GM18858 (cell line): ENCODE measurements at regions not wholly inside any gene's neighbourhood (a gene's known extent, or its start where the extent isn't known, plus 50 kb on each side); places are given as distances from the start of the nearest gene placed in this dataset.

ENCODE experiments used
- ATAC-seq: cut with Tn5 transposase; IDR thresholded peaks from one replicate; pipeline ENCODE4 v1.9.1; 2021; ENCODE audit not compliant: unreplicated experiment

DNA sequence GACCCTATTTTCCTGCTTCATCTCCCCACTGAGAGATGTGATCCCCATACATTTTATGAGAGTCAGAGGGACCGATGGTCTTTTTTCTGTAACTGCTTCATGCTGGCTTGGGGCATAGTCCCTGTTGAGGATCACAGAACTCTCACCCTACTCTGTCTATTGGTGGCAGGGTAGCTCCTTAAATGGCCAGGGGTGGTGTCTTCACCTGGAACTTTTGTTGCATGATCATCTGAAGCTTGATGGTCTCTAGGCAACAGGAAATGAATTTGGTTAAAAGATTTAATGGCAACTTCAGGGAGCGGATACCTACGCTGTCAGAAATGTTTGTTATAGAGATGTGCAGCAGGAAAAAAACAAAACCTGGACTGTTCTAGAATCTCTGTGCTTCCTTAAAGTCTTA lies 87.0 kb upstream of the GLIS3 start:
- ATAC-seq: no peak

DNA sequence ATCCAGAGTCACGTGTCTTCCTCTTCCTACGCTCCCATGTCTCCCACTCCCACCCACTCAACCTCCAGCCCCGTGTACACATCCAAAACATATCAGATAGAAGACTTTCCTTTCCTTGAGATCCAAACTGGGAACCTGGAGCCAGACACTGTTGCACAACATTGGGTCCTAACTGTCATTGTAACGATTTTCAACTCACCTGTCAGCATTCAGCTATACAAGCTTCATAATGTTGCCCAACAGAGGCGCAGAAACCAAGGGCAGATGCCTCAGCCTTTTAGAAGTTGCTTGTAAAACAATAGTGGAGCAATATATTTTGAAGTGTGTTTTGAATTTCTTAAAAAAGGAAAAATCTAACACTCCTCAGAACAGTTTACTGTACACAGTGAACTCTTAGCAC lies 84.9 kb upstream of the GLIS3 start:
- ATAC-seq: no peak

DNA sequence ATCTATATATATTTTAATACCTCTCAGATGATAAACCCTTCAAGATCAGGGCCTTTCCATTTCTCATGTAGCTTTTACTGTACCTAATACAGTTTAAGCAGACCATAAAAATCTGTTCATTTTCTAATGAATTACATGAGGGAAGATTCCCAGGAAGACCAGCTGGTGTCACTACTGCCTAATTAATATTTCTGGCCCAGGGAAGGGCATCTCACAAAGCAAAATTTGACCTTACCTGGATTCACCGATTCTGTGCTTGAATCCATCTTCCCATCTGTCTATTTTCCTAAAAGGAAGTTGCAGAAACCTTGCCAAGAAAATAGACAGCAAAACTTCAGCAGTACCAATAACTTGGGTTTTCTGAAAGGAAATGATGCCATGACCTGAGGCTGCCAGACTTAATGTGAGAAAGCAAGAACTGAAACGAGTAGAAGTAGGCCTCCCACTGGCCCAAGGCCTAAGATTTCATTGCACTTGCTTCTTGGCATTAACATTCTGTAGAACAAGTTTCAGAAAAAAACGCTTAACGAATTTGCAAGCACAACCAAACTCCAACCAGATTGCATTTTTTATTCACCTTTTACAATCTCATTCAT lies 83.0 kb upstream of the GLIS3 start:
- ATAC-seq: peak; percentile 53

DNA sequence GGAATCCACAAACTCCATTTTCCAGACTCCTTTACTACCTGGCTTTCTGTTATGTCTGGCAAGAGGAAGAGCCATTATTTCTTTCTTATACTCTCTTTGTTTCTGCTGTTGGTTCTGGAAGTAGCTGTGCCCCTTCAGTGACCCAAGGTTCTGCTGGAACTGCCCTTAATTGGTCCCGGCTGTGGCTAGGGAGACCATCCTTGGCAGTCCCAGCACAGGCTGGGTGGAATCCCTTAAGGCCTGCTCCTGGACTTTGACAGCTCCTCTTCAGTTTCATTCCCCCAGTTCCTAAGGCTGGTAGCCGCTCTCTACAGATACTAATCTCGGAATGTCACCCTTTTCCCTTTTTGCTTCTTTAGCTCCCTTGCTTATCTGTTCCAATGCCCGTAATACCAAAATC lies 81.9 kb upstream of the GLIS3 start:
- no peak for ATAC-seq

DNA sequence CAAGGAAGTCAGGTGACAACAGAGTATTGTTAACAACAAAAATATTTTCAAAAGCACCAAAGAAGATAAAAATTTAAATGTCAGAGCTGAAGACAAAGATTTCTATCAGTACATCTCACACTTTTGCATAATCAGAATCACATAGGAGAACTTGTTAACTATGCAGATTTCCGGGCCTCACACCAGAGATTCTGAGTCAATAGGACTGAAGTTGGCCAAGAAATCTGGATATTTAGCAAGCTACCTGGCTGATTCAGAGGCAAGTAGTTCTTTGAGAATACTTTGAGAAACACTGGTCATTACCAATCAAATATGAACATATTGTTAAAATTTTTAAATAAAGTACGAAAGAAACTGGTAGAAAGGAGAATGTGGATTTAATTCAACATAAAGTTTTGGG lies 80.5 kb upstream of the GLIS3 start:
- no peak for ATAC-seq

DNA sequence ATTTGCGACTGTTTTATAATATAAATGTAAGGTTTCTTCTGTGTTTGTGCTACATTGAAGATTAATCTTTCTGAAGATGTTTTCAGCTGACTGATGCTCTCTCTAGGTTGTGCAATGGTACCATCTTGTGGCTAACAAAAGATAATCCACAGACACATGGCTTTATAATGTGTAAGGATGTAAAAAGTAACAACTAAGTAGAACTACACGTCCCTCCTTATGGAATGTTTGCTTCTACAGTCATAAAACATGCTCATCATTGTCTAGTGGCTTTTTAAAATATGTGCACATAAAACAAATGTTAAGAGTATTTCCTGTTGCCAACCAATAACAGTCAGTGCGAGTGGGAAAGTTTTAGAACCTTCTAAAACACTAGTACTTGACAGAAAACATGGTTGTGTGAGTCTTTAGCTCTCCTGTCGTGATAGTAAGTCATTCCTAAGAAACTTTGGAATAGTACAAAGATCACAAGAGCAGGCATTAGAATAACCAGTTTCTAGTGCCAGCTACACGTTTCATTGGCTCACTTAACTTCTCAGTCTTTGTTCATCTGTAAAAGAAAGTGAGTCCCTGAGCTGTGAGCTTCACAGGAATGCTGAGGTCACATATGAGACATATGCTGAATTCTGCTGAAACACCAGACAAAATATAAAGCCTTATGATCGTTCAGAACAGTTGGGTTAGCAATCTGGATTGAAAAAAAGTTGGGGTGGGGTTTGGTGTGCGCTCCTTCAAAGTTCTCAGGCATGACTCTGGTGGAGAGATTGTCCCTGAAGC lies 75.7 kb upstream of the GLIS3 start:
- no peak for ATAC-seq

DNA sequence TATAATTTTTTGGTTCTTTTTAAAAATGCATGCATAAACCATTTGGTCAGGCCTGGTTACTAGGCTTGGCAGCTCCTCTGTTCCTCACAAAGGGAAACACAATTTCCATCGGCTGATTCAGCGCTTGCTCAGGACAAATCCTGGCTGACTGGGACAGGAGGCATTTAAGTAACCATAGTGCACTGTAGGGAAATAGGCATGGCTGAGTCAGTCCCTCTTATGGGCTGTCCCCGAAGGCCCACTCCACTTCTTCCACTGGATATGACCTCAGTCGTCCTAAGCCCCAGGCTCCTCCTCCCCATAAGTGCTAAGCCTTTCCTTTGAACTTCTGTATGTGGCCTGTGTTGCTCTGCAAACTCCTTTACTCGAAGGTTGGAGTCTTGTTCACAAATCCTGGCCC lies 71.2 kb upstream of the GLIS3 start:
- ATAC-seq: no peak

DNA sequence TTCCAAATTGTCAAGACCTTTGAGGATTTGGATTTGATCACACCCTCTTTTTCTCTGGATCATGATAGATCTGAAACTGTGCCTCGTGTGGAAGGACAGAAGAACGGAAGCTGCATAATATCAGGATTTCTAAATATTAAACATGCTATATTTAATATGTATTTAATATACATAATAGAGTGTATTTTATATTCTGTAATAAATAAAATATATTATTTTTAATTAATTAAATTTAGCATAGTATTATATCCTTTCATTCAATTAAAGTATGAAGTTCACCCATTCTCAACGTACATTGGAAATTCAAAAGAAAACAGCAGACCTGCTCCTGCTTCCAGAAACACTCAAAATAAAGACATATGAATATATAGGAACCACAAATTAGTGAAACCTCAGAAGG lies 70.6 kb upstream of the GLIS3 start:
- no peak for ATAC-seq

DNA sequence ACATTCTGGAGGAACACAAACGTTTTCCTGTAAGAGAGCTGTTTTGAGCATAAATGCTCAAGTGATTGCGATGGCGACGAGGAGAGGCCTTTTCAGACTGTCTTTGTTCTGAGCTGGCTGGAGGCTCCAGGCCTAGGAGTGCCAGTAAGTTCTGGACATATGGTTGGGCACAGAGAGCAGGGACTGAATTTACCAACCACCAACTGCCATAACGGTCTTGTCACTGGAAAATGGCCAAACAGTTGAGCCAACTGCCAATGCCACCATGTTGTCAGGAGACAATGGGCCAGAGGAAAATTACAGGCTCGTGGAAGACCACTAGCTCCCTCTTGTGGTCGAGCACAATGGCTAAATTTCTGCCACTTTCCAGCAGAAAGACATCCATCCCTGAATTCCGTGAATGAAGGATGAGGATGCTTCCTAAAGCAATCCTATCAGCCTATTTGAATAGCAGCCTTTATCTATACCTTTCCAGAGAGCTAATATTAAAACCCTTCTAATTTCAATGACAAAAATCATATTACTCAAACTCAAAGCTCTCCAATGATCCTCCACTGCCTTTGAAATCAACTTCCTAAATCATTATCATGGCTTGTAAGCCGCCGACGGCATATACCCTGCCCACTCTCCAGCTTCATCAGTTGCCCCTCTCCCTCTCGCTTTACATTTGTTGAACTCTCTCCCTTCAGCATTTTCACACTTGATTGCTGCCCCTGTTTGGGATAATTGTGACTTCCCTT lies 66.9 kb upstream of the GLIS3 start:
- no peak for ATAC-seq

DNA sequence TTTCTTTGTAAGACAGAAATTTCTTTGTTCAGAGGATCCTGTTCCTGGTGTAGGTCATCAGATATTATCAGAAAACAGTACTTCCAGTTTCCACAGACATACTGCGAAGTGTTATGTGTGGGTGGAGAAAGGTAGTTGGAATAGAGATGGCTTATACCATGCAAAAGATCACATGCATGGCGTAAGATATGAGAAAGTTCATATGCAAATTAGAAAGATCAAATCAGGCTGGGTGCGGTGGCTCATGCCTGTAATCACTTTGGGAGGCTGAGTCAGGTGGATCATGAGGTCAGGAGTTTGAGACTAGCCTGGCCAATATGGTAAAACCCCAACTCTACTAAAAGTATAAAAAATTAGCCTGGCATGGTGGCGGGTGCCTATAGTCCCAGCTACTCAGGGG lies 65.2 kb upstream of the GLIS3 start:
- ATAC-seq: no peak

DNA sequence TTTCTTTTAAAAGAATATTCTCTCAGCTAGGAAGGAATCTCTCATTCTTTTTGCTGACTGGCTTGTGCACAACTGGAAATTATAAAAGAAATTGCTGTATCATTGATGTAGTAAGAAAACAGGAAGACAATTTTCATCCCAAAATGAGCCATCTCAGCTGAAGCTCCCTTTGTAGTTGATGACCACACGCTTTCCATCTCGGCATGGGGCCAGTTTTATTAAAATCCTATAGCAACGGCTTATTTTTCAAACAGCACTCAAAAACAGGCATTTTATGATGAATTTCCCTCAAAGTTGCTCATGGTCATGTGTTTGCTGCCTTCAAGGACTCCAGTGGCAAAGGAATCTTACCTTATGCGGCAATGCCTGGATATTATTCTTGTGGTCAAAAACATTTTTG lies 62.4 kb upstream of the GLIS3 start:
- ATAC-seq: no peak

DNA sequence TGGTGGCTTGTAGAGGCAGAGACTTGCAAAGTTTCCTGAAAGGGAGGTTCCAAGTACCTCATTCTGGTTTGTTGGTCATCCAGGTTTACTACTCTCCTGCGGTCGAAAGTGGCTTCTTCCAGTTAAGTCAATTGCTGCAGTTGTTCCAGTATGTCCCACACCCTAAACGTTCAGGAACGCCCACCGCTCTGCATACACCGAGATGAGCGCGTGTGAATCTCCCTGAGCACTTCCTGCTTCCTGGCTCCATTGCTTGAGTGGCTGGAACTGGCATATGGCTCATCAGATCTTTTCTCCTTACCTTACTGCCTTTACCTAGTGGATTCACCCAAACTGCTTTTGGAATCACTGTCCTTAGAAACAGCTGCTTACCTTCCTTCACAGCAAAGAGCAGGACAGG lies 59.1 kb upstream of the GLIS3 start:
- no peak for ATAC-seq

DNA sequence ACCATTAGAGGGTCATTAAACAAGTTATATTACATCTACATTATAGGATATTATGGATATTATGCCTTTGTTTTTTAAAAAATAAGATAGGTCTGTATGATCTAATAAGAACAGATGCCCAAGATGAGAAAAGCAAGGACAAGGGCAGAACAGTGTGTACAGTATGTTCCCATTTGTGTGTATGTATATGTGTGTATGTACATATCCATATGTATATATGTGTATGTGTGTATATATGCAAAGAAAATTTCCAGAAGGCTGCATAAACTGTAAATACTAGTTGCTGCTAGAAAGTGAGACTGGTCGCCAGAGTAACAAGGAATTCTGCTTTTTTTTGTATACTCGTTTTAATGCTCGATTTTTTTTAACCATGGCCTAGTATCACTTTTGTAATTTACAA lies 58.1 kb upstream of the GLIS3 start:
- no peak for ATAC-seq

DNA sequence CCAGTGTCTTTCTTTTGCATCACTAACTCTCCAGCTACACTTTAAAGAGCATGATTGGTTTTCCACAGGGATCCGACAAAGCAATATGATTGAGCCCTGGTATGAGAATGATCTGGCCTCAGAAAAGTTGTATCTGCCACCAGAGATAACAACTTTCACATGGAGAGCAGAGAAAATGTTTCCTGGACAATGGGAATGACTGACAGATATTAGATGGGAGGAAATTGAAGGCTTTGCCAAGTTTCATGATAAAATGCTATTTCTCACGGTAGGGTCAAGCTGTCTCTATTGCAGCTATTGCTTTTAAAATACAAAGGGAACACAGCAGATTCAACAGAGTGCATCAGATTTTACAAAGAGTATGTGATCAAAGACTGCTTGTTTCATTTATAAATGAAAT lies 56.4 kb upstream of the GLIS3 start:
- no peak for ATAC-seq

DNA sequence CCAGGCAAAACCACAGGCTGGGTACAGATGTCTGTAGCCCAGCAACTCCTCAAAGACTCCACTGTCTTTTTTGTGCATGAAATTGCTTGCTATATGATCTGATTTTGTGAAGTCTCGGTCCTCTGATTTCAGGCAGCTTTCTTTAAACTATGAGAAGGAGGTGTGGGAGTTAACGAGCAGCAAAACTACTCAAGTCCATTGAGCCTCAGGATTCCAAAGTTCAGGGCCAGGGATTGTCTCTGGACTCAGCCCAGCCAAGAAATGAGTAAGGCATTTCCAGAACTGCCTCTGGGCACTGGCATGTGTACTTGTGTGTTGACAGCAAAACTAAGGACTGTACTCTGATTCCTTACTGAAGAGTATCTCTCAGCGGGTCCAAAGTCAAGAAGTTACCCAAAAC lies 53.4 kb upstream of the GLIS3 start:
- ATAC-seq: no peak

DNA sequence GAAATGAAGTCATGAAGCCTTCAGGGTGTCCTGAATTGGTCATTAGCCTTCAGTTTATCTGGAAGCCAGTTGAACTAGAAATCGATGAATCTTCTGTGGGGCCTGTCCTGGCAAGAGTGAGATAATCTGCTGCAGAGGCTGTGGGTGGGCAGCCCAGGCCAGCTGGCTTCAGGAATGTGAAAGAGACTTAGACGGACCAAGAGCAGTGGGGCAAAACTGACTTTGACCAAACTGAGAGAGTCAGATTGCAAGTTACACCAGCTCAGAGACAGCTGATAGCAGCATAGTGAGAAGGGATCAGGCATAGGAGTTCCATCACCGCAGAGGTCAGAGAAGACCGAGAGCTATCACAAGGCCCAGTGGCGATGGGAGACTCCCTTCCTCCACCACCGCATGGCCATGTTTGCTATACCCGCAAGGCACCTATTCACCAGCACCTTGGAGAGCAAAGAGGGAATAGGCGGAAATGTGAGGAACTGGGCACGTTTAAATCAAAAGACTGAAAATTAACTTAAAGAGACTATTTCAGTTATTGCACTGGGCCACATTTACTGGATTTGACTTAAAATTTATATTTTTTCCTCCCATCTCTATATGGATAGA lies 50.0 kb upstream of the GLIS3 start:
- no peak for ATAC-seq
